GM13977 (cell line): ENCODE measurements at regions not wholly inside any gene's neighbourhood (a gene's known extent, or its start where the extent isn't known, plus 50 kb on each side); places are given as distances from the start of the nearest gene placed in this dataset.

Experiments used
- DNase-seq: peaks from one replicate; pipeline ENCODE4 v3.0.0; 2012; ENCODE audit warnings: low spot score
- CTCF ChIP-seq: IDR thresholded peaks from 2 replicates; pipeline ENCODE4 v1.5.1; 2012; ENCODE audit warnings: mild to moderate bottlenecking, control low read depth; ENCODE audit not compliant: insufficient read depth; ENCODE audit errors: extremely low read depth, missing control alignments
- in situ Hi-C: fragments of 300-500 bp; cut with MboI; formaldehyde crosslinking; loops from one replicate; pipeline ENCODE4 v1.12.0; 2022; ENCODE audit warnings: low sequenced_read_pairs, low pct_unique_long_range_greater_than_20kb, mixed read lengths, inconsistent platforms; ENCODE audit not compliant: unreplicated experiment

GRCh38 chr5:88957013-88957412, 74.0 kb upstream of the MEF2C start:
- in situ Hi-C loops: no loop called here
- TF ChIP-seq CTCF: no peak
- no peak for DNase-seq

- in situ Hi-C loops: no loop called here
Measured at GRCh38 chr5:88956416-88956815, 73.4 kb upstream of the MEF2C start.

GRCh38 chr5:88955403-88955802, 72.4 kb upstream of the MEF2C start:
- in situ Hi-C loops: no loop called here
- TF ChIP-seq CTCF: no peak
- no peak for DNase-seq

More at GRCh38 chr5:88956416-88956815, 73.4 kb upstream of the MEF2C start:
- no peak for TF ChIP-seq CTCF
- no peak for DNase-seq

- in situ Hi-C loops: no loop called here
- TF ChIP-seq CTCF: no peak
- no peak for DNase-seq
Measured at GRCh38 chr5:88954511-88954910, 71.5 kb upstream of the MEF2C start.

GRCh38 chr5:88952996-88953643, 70.1 kb upstream of the MEF2C start:
- no peak for TF ChIP-seq CTCF

GRCh38 chr5:88952344-88952743, 69.4 kb upstream of the MEF2C start:
- no peak for TF ChIP-seq CTCF
- in situ Hi-C loops: no loop called here
- DNase-seq: no peak

More at GRCh38 chr5:88952996-88953643, 70.1 kb upstream of the MEF2C start:
- no peak for DNase-seq
- in situ Hi-C loops: no loop called here

- no peak for TF ChIP-seq CTCF
- in situ Hi-C loops: no loop called here
Measured at GRCh38 chr5:88951457-88951856, 68.5 kb upstream of the MEF2C start.

More at GRCh38 chr5:88951457-88951856, 68.5 kb upstream of the MEF2C start:
- no peak for DNase-seq
